SIG-M5 treated with dmso at 0.1 percent for 504 hours (cell line): ENCODE measurements at regions not wholly inside any gene's neighbourhood (a gene's known extent, or its start where the extent isn't known, plus 50 kb on each side); places are given as distances from the start of the nearest gene placed in this dataset.
A peak's percentile ranks its signal among the peaks of the same experiment; 100 is the strongest.
"Not testable (repeated sequence)": the region's sequence is repeated elsewhere in the genome, so short reads cannot be mapped to it uniquely, and the experiment has no call there.

Experiments
- DNase-seq: peaks from one replicate; lab custom pipeline; 2025; ENCODE audit not compliant: unreplicated experiment; lab: John Stamatoyannopoulos, UW

DNA sequence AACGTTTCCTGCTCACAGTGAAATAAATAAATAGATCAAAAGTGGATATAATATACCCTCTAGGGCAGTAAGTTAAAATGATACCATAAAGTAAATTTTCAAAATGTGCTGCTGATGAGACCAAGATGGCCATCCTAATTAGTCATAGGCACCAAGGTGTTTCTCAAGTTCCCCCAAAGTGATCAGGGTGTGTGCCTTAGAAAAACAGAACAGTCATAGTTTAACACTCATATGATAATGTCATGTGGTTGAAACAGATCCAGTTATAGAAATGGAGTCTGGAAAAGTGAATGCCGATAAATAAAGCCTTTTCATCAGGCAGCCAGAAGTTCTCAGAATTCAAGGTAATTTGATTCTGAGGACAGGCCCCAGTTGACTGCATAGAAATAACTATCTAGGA is 161.5 kb upstream of the CDKN2B start:
- DNase-seq, result no peak

DNA sequence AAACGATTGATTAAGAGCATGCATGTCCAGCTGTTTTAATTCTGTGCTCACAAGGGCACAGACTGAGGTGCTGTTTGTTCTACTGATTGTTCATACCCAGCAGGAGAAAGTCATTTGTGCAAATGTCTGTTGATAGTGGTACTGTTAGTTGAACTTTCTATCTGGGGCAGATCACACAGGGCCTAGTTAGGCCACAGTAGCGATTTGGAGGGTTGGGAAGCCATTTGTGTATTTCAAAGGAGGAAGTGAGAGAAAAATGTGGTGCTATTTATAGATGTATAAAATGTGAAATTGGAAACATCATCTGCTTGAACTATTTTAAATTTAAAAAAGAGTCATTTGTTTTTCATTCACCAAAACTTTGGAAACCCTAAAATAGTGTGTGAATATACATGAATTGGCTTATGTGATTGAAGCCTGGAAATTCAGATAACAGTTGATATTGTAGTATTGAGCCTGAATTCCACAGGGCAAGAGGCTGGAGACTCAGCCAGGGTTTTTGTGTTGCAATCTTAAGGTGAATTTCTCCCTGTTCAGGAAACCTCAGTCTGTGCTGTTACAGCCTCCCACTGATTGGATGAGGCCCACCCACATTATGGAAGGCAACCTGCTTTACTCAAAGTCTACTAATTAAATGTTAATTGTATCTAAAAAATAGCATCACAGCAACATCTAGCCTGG is 162.0 kb upstream of the CDKN2B start:
- DNase-seq, result peak; percentile 70

DNA sequence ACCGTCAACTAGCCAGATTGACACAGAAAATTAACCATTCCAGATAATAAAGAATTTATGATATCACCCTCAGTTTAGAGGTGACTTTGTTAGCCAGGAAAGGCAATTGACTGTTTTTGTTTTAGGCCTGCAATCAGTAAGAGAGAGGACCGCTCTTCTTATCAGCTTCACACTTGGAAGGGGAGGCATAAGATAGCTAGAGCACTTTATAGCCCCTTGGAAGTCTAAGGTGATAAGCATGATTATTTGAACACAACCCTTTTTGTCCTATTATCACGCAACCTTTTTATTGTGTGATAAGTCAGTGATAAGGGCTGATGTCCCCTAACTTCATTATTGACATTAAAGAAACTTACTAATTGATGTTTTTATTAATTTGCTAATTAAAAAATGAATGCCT is 162.6 kb upstream of the CDKN2B start:
- DNase-seq, result no peak

DNA sequence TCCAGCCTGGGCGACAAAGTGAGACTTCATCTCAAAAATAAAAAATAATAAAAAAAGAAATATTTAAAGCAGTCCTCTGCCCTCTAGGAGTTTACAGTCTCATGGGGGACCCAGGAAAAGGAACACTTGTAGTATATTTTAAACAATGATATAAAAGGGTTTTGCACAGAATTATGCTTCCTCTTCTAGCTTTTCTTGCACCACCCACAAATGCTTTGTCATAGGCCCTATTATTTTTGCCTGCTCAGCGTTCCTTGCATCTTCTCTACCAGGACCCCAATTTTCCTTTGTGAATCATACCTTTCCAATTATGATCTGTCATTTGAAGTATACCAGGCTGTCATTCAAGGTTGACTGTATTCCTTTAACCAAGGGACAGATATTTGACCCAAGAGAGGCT is 164.8 kb upstream of the CDKN2B start:
- no peak for DNase-seq

DNA sequence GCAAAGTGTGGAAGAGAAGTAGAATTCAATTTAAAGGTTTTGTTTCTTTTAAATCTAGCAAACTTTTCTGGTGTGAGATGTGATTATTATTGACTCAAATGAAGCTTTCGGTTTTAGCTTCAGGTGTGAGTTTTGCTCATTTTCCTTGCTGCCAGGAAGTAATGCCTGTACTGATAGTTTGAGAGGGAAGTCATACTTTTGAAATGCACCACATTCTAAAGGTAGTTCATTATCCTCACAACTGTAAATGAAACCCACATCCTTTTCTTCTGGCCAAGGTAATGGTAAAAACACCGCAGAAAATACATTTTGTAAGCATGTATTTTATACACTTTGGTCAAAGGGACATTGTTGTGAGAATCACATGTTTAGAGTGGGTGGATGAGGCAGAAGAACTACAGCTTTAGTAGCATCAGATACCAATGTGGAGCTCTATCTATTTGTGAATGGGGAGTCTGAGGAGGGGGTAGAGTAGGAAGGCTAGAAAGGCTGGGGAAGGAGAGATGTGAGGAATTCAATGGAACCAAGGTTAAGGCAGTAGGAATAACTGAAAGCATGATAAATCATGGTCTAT is 167.0 kb upstream of the CDKN2B start:
- DNase-seq, result no peak

DNA sequence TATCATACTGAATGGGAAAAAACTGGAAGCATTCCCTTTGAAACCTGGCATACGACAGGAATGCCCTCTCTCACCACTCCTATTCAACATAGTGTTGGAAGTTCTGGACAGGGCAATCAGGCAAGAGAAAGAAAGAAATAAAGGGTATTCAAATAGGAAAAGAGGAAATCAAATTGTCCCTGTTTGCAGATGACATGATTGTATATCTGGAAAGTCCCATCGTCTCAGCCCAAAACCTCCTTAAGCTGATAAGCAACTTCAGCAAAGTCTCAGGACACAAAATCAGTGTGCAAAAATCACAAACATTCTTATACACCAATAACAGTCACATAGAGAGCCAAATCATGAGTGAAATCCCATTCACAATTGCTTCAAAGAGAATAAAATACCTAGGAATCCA is 171.9 kb upstream of the CDKN2B start:
- not testable (repeated sequence) for DNase-seq

DNA sequence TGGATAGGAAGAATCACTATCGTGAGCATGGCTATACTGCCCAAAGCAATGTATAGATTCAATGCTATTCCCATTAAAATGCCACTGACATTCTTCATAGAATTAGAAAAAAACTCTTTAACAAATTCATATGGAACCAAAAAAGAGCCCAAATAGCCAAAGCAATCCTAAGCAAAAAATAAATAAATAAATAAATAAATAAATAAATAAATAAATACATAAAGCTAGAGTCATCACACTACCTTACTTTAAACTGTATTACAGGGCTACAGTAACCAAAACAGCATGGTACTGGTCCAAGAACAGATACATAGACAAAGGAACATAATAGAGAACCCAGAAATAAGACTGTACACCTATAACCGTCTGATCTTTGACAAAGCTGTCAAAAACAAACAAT is 180.4 kb upstream of the CDKN2B start:
- DNase-seq, result no peak

DNA sequence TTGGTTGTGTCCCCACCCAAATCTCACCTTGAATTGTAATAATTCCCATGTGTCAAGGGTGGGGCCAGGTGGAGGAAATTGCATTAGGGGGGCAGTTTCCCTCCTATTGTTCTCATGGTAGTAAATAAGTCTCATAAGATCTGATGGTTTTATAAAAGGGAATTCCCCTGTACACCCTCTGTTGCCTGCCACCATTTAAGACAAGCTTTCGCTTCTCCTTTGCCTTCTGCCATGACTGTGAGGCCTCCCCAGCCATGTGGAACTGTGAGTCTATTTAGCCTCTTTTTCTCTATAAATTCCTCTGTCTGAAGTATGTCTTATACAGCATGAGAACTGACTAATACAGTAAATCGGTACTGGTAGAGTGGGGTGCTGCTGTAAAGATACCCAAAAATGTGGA is 187.9 kb upstream of the CDKN2B start:
- DNase-seq, result not testable (repeated sequence)

DNA sequence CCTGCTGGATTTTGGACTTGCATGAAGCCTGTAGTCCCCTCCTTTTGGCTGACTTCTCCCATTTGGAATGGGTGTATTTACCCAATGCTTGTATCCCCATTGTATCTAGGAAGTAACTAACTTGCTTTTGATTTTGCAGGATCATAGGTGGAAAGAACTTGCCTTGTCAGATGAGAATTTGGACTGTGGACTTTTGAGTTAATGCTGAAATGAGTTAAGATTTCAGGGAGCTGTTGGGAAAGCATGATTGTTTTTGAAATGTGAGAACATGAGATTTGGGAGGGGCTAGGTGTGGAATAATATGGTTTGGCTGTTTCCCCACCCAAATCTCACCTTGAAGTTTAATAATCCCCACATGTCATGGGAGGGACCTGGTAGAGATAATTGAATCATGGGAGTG is 189.6 kb upstream of the CDKN2B start:
- no peak for DNase-seq

DNA sequence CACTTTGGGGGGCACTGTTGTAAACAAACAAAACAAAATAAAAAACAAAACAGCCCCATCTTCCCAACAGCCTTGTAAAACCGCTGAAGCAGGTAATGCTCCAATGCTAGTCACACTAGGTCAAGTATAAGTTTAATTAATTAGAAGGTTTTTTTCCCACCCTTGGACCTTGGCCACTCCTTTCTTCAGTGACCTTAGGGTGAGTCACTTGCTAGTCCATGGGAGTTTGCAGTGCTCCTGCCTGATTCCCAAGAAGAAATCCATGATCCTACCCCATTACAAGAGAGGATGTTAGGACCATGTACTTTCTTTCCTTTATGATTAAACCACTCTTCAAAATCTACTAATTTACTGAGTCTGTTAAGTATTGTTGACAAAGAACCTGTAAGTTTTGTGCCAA is 192.2 kb upstream of the CDKN2B start:
- no peak for DNase-seq

DNA sequence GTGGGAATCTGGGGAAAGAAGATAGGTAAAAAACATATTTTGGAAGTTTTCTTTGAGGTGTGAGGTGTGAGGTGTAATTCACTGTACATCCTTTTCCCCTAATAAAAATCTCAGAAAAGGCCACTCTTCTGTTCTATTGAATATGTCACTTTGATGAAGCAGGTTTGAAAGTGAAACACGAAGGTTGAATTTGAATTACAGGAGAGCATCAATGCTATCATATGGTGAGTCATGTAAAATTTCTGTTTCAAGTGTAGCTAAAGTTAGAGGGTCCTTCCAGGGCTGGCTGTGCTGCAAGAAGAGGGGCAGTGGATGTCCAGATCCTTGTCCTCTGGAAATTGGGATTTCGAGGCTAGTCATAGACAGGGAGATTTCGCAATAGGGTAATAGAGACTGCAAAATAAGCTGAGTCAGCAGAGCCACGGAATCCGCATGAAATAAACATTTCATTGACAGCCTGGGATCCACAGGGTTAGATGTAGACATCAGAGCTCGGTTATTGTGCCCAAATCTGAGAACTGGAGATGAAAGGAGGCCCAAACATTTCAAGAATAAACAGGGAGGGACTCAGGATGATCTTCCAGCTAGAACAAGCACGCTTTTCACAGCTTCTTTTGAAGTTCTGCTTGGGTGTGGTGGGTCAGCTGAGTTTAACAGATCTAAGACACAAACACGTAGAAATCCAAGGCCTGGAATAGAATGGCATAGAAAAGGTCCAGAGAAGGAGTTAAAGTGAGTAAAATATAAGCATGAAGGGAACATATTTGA is 194.4 kb upstream of the CDKN2B start:
- no peak for DNase-seq

DNA sequence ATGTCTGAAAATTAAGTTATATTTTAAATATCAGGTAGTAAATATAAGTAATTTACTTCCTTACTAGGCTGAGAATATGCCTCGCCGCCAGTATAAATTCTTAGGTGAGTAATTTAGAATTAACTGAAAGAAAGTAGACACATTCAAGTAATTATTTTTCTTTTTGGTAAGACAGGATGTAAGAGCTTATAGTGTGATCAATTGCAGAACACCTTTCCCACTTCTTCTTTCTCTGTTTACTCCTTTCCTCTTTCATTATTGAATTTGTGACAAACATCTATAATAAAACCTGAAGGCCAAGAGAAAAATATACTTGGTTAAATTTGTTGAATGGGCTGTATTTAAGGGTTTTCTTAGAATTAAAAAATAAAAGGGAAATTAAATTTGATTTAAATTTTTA is 195.1 kb upstream of the CDKN2B start:
- peak; percentile 6 for DNase-seq

DNA sequence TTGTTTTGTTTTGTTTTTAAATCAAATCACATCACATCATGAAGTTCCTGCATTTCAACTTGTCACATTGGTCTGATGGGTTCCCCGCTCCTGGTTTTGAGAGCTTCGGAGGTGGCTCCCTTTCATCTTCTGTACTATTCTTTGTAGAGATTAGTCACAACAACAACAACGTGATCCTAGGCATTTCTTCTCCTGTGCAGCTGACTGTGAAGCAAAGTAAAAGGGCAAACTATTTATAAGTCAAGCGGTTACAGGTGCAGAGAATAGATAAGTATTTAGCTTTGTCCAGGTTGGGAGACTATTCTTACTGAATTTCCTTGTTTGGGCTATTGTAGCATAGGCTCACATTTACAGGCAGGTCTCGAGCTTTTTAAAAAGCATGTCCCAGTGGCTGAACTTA is 197.7 kb upstream of the CDKN2B start:
- DNase-seq, result no peak

DNA sequence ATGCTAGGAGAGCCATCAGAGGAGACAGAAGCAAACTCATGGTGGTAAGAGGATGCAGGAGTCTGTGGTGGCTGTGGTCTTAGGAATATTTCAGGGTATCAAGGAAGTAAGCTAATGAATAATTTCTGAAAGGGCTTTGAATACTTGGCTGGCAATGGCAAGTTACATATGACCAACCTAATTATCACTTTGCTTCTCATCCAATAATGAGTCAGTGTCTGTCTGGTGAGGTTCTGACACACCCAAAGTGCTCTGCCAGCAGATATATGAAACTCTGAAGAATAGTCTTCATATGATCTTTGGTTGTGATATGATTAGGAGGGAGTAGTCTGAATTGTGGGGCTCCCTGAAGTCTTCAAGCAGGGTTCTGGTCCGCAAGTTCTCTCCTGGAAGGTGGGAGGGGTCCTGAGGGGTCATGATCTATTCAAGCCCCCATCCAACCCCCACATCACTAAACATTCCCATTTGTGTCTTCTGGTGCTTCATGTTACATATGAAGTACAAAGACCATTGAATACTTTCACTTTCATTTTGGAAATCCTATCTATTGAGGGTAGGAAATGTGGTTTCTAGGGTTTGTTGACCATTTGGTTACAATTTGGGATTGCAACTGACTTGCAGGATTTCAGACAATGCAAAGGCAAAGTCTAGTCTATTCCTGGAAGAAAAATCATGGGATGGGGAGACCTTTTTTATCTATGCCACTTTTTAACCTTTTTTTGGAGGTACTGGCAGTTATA is 199.9 kb upstream of the CDKN2B start:
- no peak for DNase-seq

DNA sequence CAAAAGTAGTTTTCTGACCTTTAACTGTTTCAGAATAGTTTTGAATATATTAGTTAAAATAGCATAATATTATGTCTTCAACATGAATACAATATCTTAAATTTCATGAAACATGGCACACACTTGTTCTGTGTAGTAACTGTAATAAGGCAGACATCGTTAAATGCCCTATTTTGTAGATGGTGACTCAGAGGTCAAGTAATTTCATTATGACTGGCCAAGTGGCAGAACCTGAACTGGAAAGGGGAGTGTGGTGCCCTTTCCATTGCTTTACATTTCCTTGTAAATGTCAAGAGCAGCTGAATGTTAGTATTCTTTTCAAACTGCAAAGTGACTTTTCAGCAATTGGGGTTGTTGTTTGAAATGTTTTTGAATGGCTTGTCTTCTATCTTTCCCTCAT is 201.2 kb upstream of the CDKN2B start:
- no peak for DNase-seq

DNA sequence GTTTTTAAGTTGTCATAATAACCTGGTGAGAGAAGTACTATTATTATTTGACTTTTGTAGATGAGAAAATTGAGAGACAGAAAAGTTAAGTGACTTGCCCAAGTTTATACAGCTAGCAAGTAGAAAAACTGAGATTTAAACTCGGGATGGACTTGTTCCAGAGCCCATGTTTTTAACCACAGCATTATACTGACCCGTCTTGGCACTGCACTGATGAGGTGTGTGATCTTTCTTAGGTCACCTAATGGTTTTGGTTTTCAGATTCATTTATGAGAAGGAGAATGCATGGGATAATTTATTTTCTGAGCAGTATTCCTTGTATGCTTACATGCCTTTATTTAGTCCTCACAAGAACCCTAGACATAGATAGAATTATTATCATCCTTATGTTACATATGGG is 201.8 kb upstream of the CDKN2B start:
- DNase-seq, result no peak

DNA sequence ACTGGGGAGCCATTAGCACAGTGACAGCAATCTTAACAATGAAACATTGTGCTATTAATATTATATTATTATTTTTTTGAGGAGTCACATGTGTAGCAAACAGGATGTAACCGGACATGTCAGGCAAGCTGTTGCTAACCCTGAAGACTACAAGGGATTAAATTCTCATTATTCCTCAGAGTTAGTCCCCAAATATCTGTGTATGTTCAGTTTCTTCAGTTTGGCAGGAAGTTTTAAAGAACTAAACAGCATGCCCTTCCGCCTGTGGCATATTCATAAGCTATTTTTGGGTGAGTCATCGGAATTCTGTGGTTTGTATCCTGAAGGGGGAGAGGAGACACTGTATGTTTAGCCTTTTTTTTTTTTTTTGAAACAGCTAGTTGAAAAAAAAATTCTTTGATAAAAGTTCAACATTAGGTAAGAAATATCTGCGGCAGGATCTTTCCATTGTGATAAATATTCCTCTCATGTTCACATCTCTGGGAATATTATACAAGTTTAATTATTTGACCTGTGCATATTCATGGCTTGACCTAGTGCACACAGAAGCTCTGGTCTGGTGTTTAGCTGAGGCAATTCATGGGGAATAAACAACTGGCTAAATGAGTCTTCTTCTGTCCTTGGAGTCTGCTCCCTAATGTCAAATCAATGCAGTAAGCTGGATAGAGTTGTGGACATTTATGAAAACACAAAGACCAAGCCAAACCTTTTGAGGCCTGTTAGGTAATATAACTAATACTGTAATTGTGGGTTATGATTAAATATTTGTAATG is 202.7 kb upstream of the CDKN2B start:
- peak; percentile 9 for DNase-seq

DNA sequence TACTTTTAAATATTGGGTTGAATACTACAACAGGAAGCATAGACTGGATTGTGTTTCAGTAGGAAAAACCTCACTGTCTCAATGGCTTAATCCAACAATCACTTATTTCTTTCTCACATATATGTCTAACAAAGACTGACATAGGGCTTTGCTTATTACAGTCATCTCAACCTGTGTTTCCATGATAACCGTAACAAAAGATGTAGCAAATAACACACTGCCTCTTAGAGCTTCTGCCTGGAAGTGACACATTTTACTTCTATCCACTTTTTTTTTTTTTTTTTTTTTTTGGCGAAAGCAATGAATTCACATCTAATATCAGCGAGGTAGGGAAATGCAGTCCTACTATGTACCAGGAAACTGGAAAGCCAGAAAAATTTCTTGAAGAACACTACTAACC is 204.9 kb upstream of the CDKN2B start:
- DNase-seq, result no peak

DNA sequence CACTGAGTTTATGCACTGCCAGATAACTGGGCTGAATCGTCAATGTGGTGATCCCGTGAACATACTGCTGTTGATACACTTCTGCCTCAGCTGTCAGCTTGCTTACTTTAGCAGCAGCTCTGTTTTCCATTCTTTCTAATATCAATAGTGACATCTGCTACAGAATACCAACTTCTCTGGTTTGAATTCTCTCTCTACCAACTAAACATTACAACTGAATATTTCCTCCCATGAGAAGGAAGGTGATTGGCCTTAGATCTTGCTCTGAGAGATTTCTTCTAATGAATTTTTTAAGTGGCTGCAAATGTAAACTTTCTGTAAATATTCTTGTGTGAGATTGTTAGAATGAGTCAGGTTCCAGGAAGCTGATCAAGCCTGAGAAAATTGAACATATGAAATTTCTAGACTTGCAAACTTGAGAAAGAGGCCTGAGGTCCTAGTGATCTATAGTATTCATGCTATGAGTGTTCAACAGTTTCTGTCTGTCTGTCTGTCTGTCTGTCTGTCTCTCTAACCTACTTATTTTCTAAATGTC is 205.5 kb upstream of the CDKN2B start:
- no peak for DNase-seq

DNA sequence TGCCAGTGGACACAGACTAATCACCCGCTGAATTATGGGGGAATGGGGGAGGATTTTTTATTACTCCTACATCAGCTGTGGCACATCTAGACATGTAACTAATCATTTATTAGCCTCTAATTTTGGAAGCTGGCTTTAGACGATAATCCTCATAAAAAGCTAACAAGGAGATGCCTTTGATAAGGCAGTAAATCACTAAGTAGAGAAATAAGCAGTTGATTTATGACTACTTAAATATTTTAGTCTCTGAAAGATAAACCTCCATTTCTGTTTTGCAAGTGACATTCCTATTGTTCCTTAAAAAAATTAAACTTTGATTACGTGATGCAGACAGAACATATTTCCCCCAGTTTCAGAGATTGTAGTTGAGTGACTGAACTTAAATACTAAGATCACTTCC is 206.4 kb upstream of the CDKN2B start:
- DNase-seq, result no peak

DNA sequence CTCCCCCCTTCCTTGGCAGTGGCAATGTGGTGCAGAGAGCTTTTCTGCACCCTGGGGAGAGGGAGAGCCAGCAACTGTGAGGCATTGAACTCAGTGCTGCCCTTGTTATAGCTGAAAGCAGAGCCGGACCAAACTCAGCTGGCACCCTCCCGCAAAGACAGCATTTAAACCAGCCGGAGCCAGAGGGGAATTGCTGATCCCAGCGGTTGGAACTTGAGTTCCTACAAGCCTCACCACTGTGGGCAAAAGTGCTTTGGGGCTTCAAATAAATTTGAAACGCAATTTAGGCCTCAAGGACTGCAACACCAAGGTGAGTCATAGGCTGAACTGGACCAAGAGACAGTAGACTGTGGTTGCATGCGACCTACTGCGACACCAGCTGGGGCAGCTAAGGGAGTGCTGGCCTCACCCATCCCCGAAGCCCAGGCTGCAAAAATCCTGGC is 207.6 kb upstream of the CDKN2B start:
- peak; percentile 16 for DNase-seq
